SHP77 (cell line): ENCODE measurements at regions not wholly inside any gene's neighbourhood (a gene's known extent, or its start where the extent isn't known, plus 50 kb on each side); places are given as distances from the start of the nearest gene placed in this dataset.
"Not testable (repeated sequence)": the region's sequence is repeated elsewhere in the genome, so short reads cannot be mapped to it uniquely, and the experiment has no call there.

ENCODE experiments used
- DNase-seq, 2 experiments: peaks; one replicate each; lab custom pipeline; 2025; lab: John Stamatoyannopoulos, UW

- no peak for DNase-seq
These were observed 60.3 kb upstream of the ZNF81 start for GRCh38 chrX:47776292-47777006.

GRCh38 chrX:47772764-47773163 is 63.9 kb upstream of the ZNF81 start:
- DNase-seq, result no peak

GRCh38 chrX:47771473-47771872 is 65.2 kb upstream of the ZNF81 start:
- no peak for DNase-seq

DNA sequence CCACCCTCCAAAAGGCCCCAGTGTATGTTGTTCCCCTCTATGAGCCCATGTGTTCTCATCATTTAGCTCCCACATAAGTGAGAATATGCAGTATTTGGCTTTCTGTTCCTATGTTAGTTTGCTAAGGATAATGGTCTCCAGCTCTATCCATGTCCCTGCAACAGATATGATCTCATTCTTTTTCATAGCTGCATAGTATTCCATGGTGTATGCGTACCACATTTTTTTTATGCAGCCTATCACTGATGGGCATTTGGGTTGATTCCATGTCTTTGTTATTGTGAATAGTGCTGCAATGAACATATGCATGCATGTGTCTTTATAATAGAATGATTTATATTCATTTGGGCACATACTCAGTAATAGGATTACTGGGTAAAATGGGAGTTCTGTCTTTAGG is 73.9 kb upstream of the ZNF81 start:
- not testable (repeated sequence) for DNase-seq

DNA sequence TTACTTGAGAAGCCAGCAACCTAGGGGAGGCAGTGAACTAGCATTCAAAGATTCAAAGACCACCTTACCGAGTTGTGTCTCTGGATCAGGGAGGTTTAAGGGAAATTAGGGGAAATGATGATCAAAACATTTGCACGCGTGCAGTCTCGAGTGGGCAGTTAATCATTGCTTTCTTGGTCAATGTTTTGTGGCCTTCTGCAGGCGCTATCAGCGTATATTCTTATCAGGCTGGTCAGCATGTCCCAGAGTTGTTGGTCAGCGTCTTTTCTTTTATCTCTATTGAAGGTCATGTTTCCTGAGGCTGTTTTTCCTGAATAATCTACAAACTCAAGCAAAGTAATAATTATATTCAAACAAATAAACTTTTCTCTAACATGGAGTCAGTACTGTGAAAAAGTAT is 84.0 kb upstream of the ZNF81 start:
- no peak for DNase-seq

- DNase-seq, result peak in 1 of 2 experiments; percentile 24
These were observed 85.0 kb upstream of the ZNF81 start for GRCh38 chrX:47751670-47752069.

GRCh38 chrX:47749185-47749967 is 87.3 kb upstream of the ZNF81 start:
- peak; percentile 71 to 73 for DNase-seq

DNA sequence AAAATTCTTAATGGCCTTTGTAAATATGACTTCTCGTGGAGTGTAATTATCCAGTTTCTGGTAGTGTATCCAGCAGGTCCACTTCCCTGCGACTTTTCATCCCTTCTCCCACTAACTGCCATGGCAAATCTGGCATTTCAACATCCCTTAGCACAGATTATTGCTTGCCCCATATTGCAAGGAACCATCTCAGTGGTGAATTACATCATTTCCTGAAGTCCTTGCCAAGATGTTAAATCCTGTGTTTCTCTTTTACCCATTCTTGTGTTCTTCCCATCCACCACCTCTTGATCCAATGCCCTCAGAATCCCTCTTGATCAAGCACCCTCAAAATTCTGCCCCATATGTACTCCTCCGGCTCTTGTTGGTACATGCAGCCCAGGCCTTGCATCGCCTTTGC is 88.1 kb upstream of the ZNF81 start:
- DNase-seq, result no peak

DNA sequence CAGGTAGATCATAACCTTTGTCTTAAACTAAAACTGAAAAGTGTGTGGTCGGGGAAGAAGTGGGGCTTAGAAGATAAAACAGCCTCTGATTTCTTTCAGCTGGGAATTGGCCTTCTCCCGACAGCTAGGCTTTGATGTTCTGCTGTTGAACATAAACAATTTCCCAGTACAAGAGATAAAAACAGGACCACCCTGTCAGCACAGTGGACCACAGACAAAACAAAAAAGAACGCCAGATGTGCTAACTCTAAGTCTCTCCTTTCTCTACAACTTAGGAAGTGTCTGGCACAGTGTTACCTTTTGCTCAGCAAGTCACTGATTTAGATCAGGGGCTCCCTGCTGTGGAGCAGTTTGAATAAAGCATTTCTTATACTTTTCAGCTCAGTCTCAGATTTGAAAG is 87.5 kb upstream of the UXT start:
- no peak for DNase-seq

DNA sequence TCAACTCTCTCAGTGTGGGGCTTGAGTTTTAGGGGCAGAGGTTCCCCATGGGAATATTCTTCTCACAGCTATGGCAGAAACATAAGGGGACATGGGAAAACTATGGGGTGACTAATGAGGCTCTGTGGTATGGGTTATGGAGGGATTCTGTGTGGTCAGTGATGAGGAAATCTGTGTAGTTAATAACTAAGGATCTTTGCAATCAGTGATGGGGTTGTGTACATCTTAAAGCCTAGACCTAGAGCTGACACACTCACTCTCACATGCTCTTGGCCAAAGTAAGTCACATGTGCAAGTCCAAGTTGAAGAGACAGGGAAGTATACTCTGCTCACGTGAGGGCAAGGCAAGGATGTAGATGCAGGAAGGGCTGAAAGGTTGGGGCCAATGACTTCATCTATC is 86.4 kb upstream of the UXT start:
- DNase-seq, result no peak

GRCh38 chrX:47743504-47743903 is 84.5 kb upstream of the UXT start:
- no peak for DNase-seq

- DNase-seq, result not testable (repeated sequence)
These were observed 79.9 kb upstream of the UXT start for GRCh38 chrX:47738870-47739269.

- no peak for DNase-seq
These were observed 64.7 kb upstream of the UXT start for GRCh38 chrX:47723689-47724088.

GRCh38 chrX:47723083-47723482 is 64.1 kb upstream of the UXT start:
- DNase-seq, result no peak

DNA sequence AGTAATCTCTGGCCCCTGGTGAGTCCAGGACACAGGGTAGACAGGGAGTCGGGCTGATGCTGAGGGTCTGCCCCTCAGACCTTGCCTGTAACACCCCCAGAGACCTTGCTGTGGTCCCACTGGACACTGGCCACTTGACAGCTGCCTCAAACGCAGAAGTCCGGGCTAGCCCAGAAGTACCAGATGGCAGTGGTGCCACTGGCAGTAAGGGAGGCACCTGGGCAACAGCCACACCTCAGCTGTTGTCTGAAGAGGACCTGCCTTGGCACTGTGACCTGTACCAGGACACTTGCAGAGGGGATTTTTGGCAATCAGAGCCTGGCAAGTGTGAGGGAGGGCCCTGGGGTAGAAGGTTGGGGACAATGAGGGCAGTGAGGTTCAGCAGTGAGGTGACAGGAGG is 63.3 kb upstream of the UXT start:
- DNase-seq, result no peak

DNA sequence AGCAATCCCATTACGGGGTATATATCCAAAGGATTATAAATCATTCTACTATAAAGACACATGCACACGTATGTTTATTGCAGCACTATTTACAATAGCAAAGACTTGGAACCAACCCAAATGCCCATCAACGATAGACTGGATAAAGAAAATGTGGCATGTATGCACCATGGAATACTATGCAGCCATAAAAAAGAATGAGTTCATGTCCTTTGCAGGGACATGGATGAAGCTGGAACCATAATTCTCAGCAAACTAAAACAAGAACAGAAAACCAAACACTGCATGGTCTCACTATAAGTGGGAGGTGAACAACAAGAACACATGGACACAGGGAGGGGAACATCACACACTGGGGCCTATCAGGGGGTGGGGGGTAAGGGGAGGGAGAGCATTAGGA is 56.1 kb upstream of the UXT start:
- not testable (repeated sequence) for DNase-seq

DNA sequence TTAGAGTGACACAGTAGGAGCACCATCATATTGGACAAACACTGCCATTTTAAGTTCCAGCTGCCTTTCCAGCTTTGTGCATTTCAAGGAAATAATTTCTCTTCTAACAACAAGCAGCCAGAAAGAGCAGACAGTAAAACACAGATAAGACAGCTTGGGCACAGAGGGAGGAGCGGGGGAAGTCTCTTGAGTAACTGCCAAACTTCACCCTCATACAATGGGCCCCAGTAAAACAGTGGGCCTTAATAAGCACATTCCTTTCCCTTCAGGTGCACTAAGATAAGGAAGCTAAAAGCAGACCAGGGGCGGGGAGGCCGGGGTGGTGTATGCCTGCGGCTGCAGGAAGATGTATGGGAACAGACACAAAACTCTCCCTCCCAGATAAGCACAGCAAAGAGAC is 53.7 kb upstream of the UXT start:
- not testable (repeated sequence) for DNase-seq

DNA sequence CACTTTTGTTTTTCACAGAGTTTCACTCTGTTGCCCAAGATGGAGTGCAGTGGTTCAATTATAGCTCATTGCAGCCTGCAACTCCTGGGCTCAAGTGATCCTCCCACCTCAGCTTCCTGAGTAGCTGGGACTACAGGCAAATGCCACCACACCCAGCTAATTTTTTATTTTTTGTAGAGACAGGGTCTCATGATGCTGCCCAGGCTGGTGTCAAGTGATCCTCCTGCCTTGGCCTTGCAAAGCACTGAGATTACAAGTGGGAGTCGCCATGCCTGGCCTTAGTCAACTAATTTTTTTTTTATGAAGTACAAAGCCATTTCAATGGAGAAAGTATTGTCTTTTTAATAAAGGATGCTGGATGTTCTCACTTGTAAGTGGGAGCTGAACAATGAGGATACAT is 51.3 kb upstream of the UXT start:
- no peak for DNase-seq
